ENCODE measurements at regions not wholly inside any gene's neighbourhood (a gene's known extent, or its start where the extent isn't known, plus 50 kb on each side); places are given as distances from the start of the nearest gene placed in this dataset.

GRCh38 chr6:165926378-165926777 lies 241.3 kb downstream of the TBXT start:
- TF ChIP-seq EZH2 (IDR thresholded peaks at IDR 0.05; ENCODE audit: borderline replicate concordance, low read depth, low read length, poor library complexity, severe bottlenecking) (no peak), CTCF (conservative IDR thresholded peaks at IDR 0.05; ENCODE audit: low read depth, low read length) (no peak)

Measured in A673 (cell line).